Liver (tissue), 8 donors: ENCODE measurements at regions not wholly inside any gene's neighbourhood (a gene's known extent, or its start where the extent isn't known, plus 50 kb on each side); places are given as distances from the start of the nearest gene placed in this dataset.

Source experiments
- DNase-seq: peaks from one replicate; pipeline ENCODE4 v3.0.0-alpha.2; 2017; ENCODE audit warnings: low spot score
- H3K27ac ChIP-seq, 2 donors: one replicate each; pipeline ENCODE4 v1.7.0; 2013; ENCODE audit warnings: inconsistent platforms in 2 of 2, low read length in 2 of 2, control low read depth in 1 of 2, low read depth in 1 of 2, mild to moderate bottlenecking in 1 of 2
- H3K27me3 ChIP-seq, 4 donors: one replicate each; pipeline versions ENCODE4 v1.6.1 to v1.7.0; 2013; ENCODE audit warnings: low read length in 3 of 4, inconsistent platforms in 1 of 4, mild to moderate bottlenecking in 1 of 4, moderate library complexity in 1 of 4; ENCODE audit not compliant: control insufficient read depth in 4 of 4, insufficient read depth in 4 of 4
- H3K36me3 ChIP-seq, 4 donors: one replicate each; pipeline versions ENCODE4 v1.6.1 to v1.7.0; 2013; ENCODE audit warnings: low read length in 3 of 4, mild to moderate bottlenecking in 3 of 4, low read depth in 1 of 4, moderate library complexity in 1 of 4; ENCODE audit not compliant: control insufficient read depth in 4 of 4, insufficient read depth in 3 of 4
- H3K4me1 ChIP-seq, 4 donors: one replicate each; pipeline versions ENCODE4 v1.6.1 to v1.7.0; 2013; ENCODE audit warnings: low read length in 3 of 4, mild to moderate bottlenecking in 3 of 4, moderate library complexity in 1 of 4; ENCODE audit not compliant: control insufficient read depth in 4 of 4, insufficient read depth in 4 of 4
- H3K4me3 ChIP-seq, 3 donors: one replicate each; pipeline versions ENCODE4 v1.6.1 to v1.7.0; 2013; ENCODE audit warnings: low read length in 3 of 3, control low read depth in 1 of 3, low read depth in 1 of 3, mild to moderate bottlenecking in 1 of 3
- H3K9ac ChIP-seq, 2 donors: one replicate each; pipeline ENCODE4 v1.7.0; 2013; ENCODE audit warnings: low read length in 2 of 2, mild to moderate bottlenecking in 2 of 2, moderate library complexity in 2 of 2, control low read depth in 1 of 2, low read depth in 1 of 2
- H3K9me3 ChIP-seq, 4 donors: one replicate each; pipeline versions ENCODE4 v1.6.1 to v1.7.0; 2013; ENCODE audit warnings: low read length in 3 of 4; ENCODE audit not compliant: control insufficient read depth in 4 of 4
- ATF3 ChIP-seq: IDR thresholded peaks from 2 replicates; pipeline ENCODE4 v1.6.1; 2016; ENCODE audit warnings: antibody characterized with exemption
- CTCF ChIP-seq: fragments of 150-350 bp; IDR thresholded peaks from 2 replicates; pipeline ENCODE4 v1.5.1; 2017; ENCODE audit warnings: improper control_type of control experiment, low read depth, low read length; ENCODE audit not compliant: missing input control
- EGR1 ChIP-seq, 2 donors: IDR thresholded peaks; 2 replicates each; pipeline ENCODE4 v1.6.1; 2016 to 2018; ENCODE audit warnings: antibody characterized with exemption in 2 of 2, low read depth in 2 of 2
- FOXA1 ChIP-seq: IDR thresholded peaks from 2 replicates; pipeline ENCODE4 v1.6.1; 2016; ENCODE audit warnings: antibody characterized with exemption
- FOXA2 ChIP-seq: IDR thresholded peaks from 2 replicates; pipeline ENCODE4 v1.6.1; 2016; ENCODE audit warnings: antibody characterized with exemption
- GABPA ChIP-seq, 2 donors: IDR thresholded peaks in 1 of 2; conservative IDR thresholded peaks in 1 of 2; 2 replicates each; pipeline ENCODE4 v1.6.1; 2016; ENCODE audit warnings: antibody characterized with exemption in 2 of 2, mild to moderate bottlenecking in 1 of 2, moderate library complexity in 1 of 2
- HNF4A ChIP-seq, 2 donors: conservative IDR thresholded peaks; 2 replicates each; pipeline ENCODE4 v1.6.1; 2016; ENCODE audit warnings: antibody characterized with exemption in 2 of 2, mild to moderate bottlenecking in 2 of 2
- HNF4G ChIP-seq: IDR thresholded peaks from 2 replicates; pipeline ENCODE4 v1.6.1; 2016; ENCODE audit warnings: antibody characterized with exemption
- MAX ChIP-seq: IDR thresholded peaks from 2 replicates; pipeline ENCODE4 v1.6.1; 2016; ENCODE audit warnings: antibody characterized with exemption
- NR2F2 ChIP-seq: IDR thresholded peaks from 2 replicates; pipeline ENCODE4 v1.6.1; 2016; ENCODE audit warnings: antibody characterized with exemption
- RAD21 ChIP-seq, 2 donors: IDR thresholded peaks; 2 replicates each; pipeline ENCODE4 v1.6.1; 2016; ENCODE audit warnings: antibody characterized with exemption in 2 of 2, mild to moderate bottlenecking in 2 of 2
- RXRA ChIP-seq, 2 donors: IDR thresholded peaks; 2 replicates each; pipeline ENCODE4 v1.6.1; 2017 to 2018; ENCODE audit warnings: antibody characterized with exemption in 2 of 2, mild to moderate bottlenecking in 1 of 2
- YY1 ChIP-seq: IDR thresholded peaks from 2 replicates; pipeline ENCODE4 v1.6.1; 2016; ENCODE audit warnings: antibody characterized with exemption, mild to moderate bottlenecking
- ZBTB33 ChIP-seq: IDR thresholded peaks from 2 replicates; pipeline ENCODE4 v1.6.1; 2016; ENCODE audit warnings: antibody characterized with exemption
- whole genome bisulfite sequencing: extraction: QIAGEN DNeasy Blood & Tissue Kit; methylation state at CpG from one replicate; pipeline ENCODE4 v1.1.7; 2013; 5-methylcytosine and 5-hydroxymethylcytosine counted together
- donor health status: healthy.
- donor health status: healthy.
- donor health status: healthy.
- donor health status: healthy.
- donor health status: healthy.

GRCh38 chr17:12227547-12227946, 206.9 kb downstream of the MAP2K4 start:
- H3K36me3 ChIP-seq = peaks cover 0 to 2% (median 0%) of the 10 kb centered on the region in 4 donors
- WGBS = 60% methylated on average over 7 of the region's 7 CpGs
- TF ChIP-seq MAX (no peak), HNF4A (conservative IDR thresholded peaks at IDR 0.05) (no peak), CTCF (no peak), NR2F2 (no peak), EGR1 (IDR thresholded peaks at IDR 0.05; ENCODE audit: low read depth in 2 of 2) (no peak), RAD21 (IDR thresholded peaks at IDR 0.05) (no peak), FOXA1 (no peak), YY1 (no peak), ZBTB33 (no peak), ATF3 (no peak)
- H3K4me1 ChIP-seq = no peaks in the 10 kb centered on the region
- peaks cover 0 to 5% (median 0%) of the 10 kb centered on the region in 4 donors for H3K27me3 ChIP-seq
- no peak overlapping the region for H3K27ac ChIP-seq
- H3K9ac ChIP-seq = no peak overlapping the region
- H3K4me3 ChIP-seq = no peak overlapping the region
- no peak for DNase-seq
- peaks cover 0 to 4% (median 0%) of the 10 kb centered on the region in 4 donors for H3K9me3 ChIP-seq

GRCh38 chr17:12229335-12229734, 208.7 kb downstream of the MAP2K4 start:
- H3K36me3 ChIP-seq = peaks cover 0 to 2% (median 0%) of the 10 kb centered on the region in 4 donors
- no peak overlapping the region for H3K27ac ChIP-seq
- 83% methylated on average over 5 of the region's 5 CpGs for WGBS
- no peak overlapping the region for H3K4me3 ChIP-seq
- peaks cover 0 to 7% (median 0%) of the 10 kb centered on the region in 4 donors for H3K27me3 ChIP-seq
- no peak for TF ChIP-seq ZBTB33
- TF ChIP-seq FOXA2 = no peak
- no peak for TF ChIP-seq RAD21 (IDR thresholded peaks at IDR 0.05)
- TF ChIP-seq RXRA (IDR thresholded peaks at IDR 0.05) = no peak
- no peak for TF ChIP-seq GABPA (IDR thresholded peaks at IDR 0.05 in 1 of 2, conservative IDR thresholded peaks at IDR 0.05 in 1 of 2)
- no peak for TF ChIP-seq HNF4G
- TF ChIP-seq MAX = no peak
- DNase-seq = no peak
- H3K9me3 ChIP-seq = no peaks in the 10 kb centered on the region
- no peak overlapping the region for H3K9ac ChIP-seq
- no peaks in the 10 kb centered on the region for H3K4me1 ChIP-seq
